GM19467 (cell line): ENCODE measurements at regions not wholly inside any gene's neighbourhood (a gene's known extent, or its start where the extent isn't known, plus 50 kb on each side); places are given as distances from the start of the nearest gene placed in this dataset.

Experiments used
- ATAC-seq: cut with Tn5 transposase; IDR thresholded peaks from one replicate; pipeline ENCODE4 v1.9.1; 2021; ENCODE audit warnings: mild to moderate bottlenecking, moderate library complexity; ENCODE audit not compliant: unreplicated experiment

GRCh38 chr1:177848577-177848976 is 121.3 kb downstream of the SEC16B start:
- ATAC-seq: no peak

GRCh38 chr1:177847843-177848242 is 122.0 kb downstream of the SEC16B start:
- no peak for ATAC-seq

- no peak for ATAC-seq
Measured at GRCh38 chr1:177838907-177839485, 130.9 kb downstream of the SEC16B start.

- ATAC-seq: no peak
Measured at GRCh38 chr1:177833631-177834030, 136.2 kb downstream of the SEC16B start.

GRCh38 chr1:177830531-177831135 is 139.2 kb downstream of the SEC16B start:
- ATAC-seq: no peak

GRCh38 chr1:177825276-177825901 is 144.5 kb downstream of the SEC16B start:
- no peak for ATAC-seq

- no peak for ATAC-seq
Measured at GRCh38 chr1:177824508-177824982, 145.3 kb downstream of the SEC16B start.

GRCh38 chr1:177820213-177820612 is 149.6 kb downstream of the SEC16B start:
- no peak for ATAC-seq

- ATAC-seq: peak; percentile 92
Measured at GRCh38 chr1:177817937-177818875, 151.7 kb downstream of the SEC16B start.

- ATAC-seq: no peak
Measured at GRCh38 chr1:177812650-177813049, 157.2 kb downstream of the SEC16B start.

- no peak for ATAC-seq
Measured at GRCh38 chr1:177812144-177812543, 157.7 kb downstream of the SEC16B start.

- ATAC-seq: no peak
Measured at GRCh38 chr1:177811429-177811828, 158.4 kb downstream of the SEC16B start.

- ATAC-seq: peak; percentile 88
Measured at GRCh38 chr1:177809819-177810218, 160.0 kb downstream of the SEC16B start.

GRCh38 chr1:177802304-177802703 is 167.6 kb downstream of the SEC16B start:
- no peak for ATAC-seq

- ATAC-seq: no peak
Measured at GRCh38 chr1:177801790-177802189, 168.1 kb downstream of the SEC16B start.

- peak; percentile 71 for ATAC-seq
Measured at GRCh38 chr1:177800400-177801088, 169.3 kb downstream of the SEC16B start.

GRCh38 chr1:177799746-177800145 is 170.1 kb downstream of the SEC16B start:
- no peak for ATAC-seq

- ATAC-seq: peak; percentile 27
Measured at GRCh38 chr1:177798614-177799013, 171.2 kb downstream of the SEC16B start.

- no peak for ATAC-seq
Measured at GRCh38 chr1:177796561-177796960, 173.3 kb downstream of the SEC16B start.

GRCh38 chr1:177794376-177794991 is 175.4 kb downstream of the SEC16B start:
- ATAC-seq: no peak
